KBM-7 (cell line): ENCODE measurements at regions not wholly inside any gene's neighbourhood (a gene's known extent, or its start where the extent isn't known, plus 50 kb on each side); places are given as distances from the start of the nearest gene placed in this dataset.

Experiments used
- DNase-seq: peaks from one replicate; pipeline ENCODE4 v3.0.0-alpha.2; 2015
- in situ Hi-C: fragments of 300-500 bp; cut with MboI; formaldehyde crosslinking; loops from 2 replicates; pipeline ENCODE4 v1.14.3; 2020; ENCODE audit warnings: low sequenced_read_pairs, low pct_unique_long_range_greater_than_20kb, mixed read lengths

- no peak for DNase-seq
- in situ Hi-C loops = no loop called here
Observed at GRCh38 chr22:47580121-47580520, 817.7 kb downstream of the TBC1D22A start.

- in situ Hi-C loops = no loop called here
- no peak for DNase-seq
Observed at GRCh38 chr22:47576908-47577307, 814.5 kb downstream of the TBC1D22A start.

- no peak for DNase-seq
- in situ Hi-C loops = no loop called here
Observed at GRCh38 chr22:47575291-47575690, 812.8 kb downstream of the TBC1D22A start.

- in situ Hi-C loops = no loop called here
Observed at GRCh38 chr22:47574556-47574955, 812.1 kb downstream of the TBC1D22A start.

GRCh38 chr22:47573141-47573540 is 810.7 kb downstream of the TBC1D22A start:
- DNase-seq = no peak
- in situ Hi-C loops = no loop called here

More at GRCh38 chr22:47574556-47574955, 812.1 kb downstream of the TBC1D22A start:
- DNase-seq = no peak

- no peak for DNase-seq
- in situ Hi-C loops = no loop called here
Observed at GRCh38 chr22:47572443-47572842, 810.0 kb downstream of the TBC1D22A start.

- no peak for DNase-seq
- in situ Hi-C loops = no loop called here
Observed at GRCh38 chr22:47571616-47572015, 809.2 kb downstream of the TBC1D22A start.

- in situ Hi-C loops = no loop called here
- no peak for DNase-seq
Observed at GRCh38 chr22:47570851-47571250, 808.4 kb downstream of the TBC1D22A start.

GRCh38 chr22:47570300-47570685 is 807.8 kb downstream of the TBC1D22A start:
- in situ Hi-C loops = no loop called here

GRCh38 chr22:47569389-47570299 is 807.2 kb downstream of the TBC1D22A start:
- in situ Hi-C loops = no loop called here
- DNase-seq = no peak

More at GRCh38 chr22:47570300-47570685, 807.8 kb downstream of the TBC1D22A start:
- DNase-seq = no peak

GRCh38 chr22:47568700-47569099 is 806.2 kb downstream of the TBC1D22A start:
- in situ Hi-C loops = no loop called here
- no peak for DNase-seq

- no peak for DNase-seq
- in situ Hi-C loops = no loop called here
Observed at GRCh38 chr22:47567126-47568090, 805.0 kb downstream of the TBC1D22A start.

- no peak for DNase-seq
- in situ Hi-C loops = no loop called here
Observed at GRCh38 chr22:47566491-47566890, 804.0 kb downstream of the TBC1D22A start.

- no peak for DNase-seq
- in situ Hi-C loops = no loop called here
Observed at GRCh38 chr22:47565607-47566006, 803.2 kb downstream of the TBC1D22A start.

- no peak for DNase-seq
- in situ Hi-C loops = no loop called here
Observed at GRCh38 chr22:47564651-47565434, 802.4 kb downstream of the TBC1D22A start.

- in situ Hi-C loops = no loop called here
- no peak for DNase-seq
Observed at GRCh38 chr22:47564158-47564450, 801.7 kb downstream of the TBC1D22A start.

GRCh38 chr22:47563406-47564157 is 801.1 kb downstream of the TBC1D22A start:
- in situ Hi-C loops = no loop called here
- DNase-seq = no peak

- DNase-seq = no peak
- in situ Hi-C loops = no loop called here
Observed at GRCh38 chr22:47561766-47562165, 799.3 kb downstream of the TBC1D22A start.
